ENCODE measurements at regions not wholly inside any gene's neighbourhood (a gene's known extent, or its start where the extent isn't known, plus 50 kb on each side); places are given as distances from the start of the nearest gene placed in this dataset.

GRCh38 chr3:20572473-20572872, 386.5 kb upstream of the SGO1 start:
- TF ChIP-seq CTCF (IDR thresholded peaks at IDR 0.05) = no peak
- TF ChIP-seq POLR2A (IDR thresholded peaks at IDR 0.05; ENCODE audit: low read length) = no peak
- TF ChIP-seq EP300 (IDR thresholded peaks at IDR 0.05) = no peak
- no peak for TF ChIP-seq MAX (IDR thresholded peaks at IDR 0.05)
- no peak for TF ChIP-seq RAD21 (conservative IDR thresholded peaks at IDR 0.05 in 1 of 2, IDR thresholded peaks at IDR 0.05 in 1 of 2)
- no peak for TF ChIP-seq PBX3 (IDR thresholded peaks at IDR 0.05)
- TF ChIP-seq HMGXB4 (CRISPR knock-in tag; IDR thresholded peaks at IDR 0.05; ENCODE audit: borderline replicate concordance) = no peak
- TF ChIP-seq CEBPB (IDR thresholded peaks at IDR 0.05) = no peak
- TF ChIP-seq ESRRA (IDR thresholded peaks at IDR 0.05; ENCODE audit: borderline replicate concordance, low read length) = no peak

Data from A549 (cell line).